Activated naive CD8-positive, alpha-beta T cell treated with anti-CD3 and anti-CD28 coated beads, Interleukin-2, amount 10 ng/mL, durations not matched to agents 7 days and 5 days (primary cell): ENCODE measurements at regions not wholly inside any gene's neighbourhood (a gene's known extent, or its start where the extent isn't known, plus 50 kb on each side); places are given as distances from the start of the nearest gene placed in this dataset.
A peak's percentile ranks its signal among the peaks of the same experiment; 100 is the strongest.
"Not testable (repeated sequence)": the region's sequence is repeated elsewhere in the genome, so short reads cannot be mapped to it uniquely, and the experiment has no call there.

Experiments used
- ATAC-seq: fragments of 150-1000 bp; cut with Tn5 transposase; one replicate; pipeline ENCODE4 v1.10.0; 2021; ENCODE audit warnings: low read depth, moderate library complexity
- POLR2A ChIA-PET: fragments of 350-600 bp; sonication (Branson Sonifier 250); formaldehyde crosslinking; loops from one replicate; lab custom pipeline; 2021; ENCODE audit warnings: antibody characterized with exemption; lab: Charles Lee
- DNase-seq: peaks from one replicate; pipeline ENCODE4 v3.0.0; 2021
- H3K27ac Mint-ChIP-seq: one replicate; pipeline ENCODE4 v1.8.0; 2022; ENCODE audit warnings: mild to moderate bottlenecking, mixed read lengths
- H3K27me3 Mint-ChIP-seq: one replicate; pipeline ENCODE4 v1.8.0; 2022; ENCODE audit warnings: mild to moderate bottlenecking, moderate library complexity, mixed read lengths
- H3K36me3 Mint-ChIP-seq: one replicate; pipeline ENCODE4 v1.8.0; 2021; ENCODE audit warnings: mild to moderate bottlenecking, mixed read lengths
- H3K4me1 Mint-ChIP-seq: one replicate; pipeline ENCODE4 v1.8.0; 2021; ENCODE audit warnings: mixed read lengths
- H3K4me3 Mint-ChIP-seq: one replicate; pipeline ENCODE4 v1.8.0; 2022; ENCODE audit warnings: mild to moderate bottlenecking, moderate library complexity, mixed read lengths
- H3K9me3 Mint-ChIP-seq: one replicate; pipeline ENCODE4 v1.8.0; 2021; ENCODE audit warnings: mixed read lengths

DNA sequence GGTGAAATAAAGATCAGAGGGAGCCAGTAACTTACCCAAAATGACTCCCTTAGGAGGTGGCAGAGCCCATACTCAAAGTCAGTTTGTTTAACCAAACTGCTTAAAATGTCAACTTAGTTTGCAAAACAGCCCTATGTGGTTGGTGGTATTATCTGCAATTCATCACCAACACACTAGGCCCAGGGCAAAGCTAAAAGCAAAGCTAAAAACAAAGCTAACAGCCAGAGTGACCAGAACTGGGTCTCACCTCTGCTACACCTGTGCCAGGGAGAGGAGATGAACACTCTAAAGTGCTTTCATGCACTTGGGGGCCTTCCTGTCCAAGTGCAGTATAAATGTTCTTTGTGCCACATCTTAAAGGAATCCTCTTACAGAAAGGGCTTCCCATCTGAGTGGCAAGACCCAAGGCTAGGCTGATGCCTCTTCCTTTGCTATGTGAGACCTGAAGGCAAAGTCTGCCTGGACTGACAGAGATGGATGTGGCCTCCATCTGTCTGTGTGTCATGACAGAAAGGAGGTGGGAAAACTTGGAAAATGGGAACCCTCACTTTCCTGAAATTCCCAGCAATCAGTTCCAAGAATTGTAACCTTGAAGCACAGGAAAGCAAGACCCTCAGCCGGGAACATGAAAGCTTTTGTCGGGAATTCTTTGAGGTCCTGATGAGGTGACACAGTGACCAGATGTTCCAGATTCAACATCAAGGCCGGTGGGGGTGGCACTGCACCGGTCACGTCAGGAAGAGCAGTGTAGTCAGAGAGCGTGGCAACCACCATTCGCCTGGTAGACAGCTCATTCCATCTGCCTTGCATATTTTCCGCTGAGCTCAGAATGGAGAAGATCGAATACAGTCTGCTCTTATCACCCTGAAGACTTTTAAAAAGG, 214.3 kb upstream of the PLGLB2 start:
- ATAC-seq: peak; percentile 40
- H3K9me3 Mint-ChIP-seq, H3K36me3 Mint-ChIP-seq, POLR2A ChIA-PET, H3K27ac Mint-ChIP-seq, DNase-seq, H3K27me3 Mint-ChIP-seq, H3K4me1 Mint-ChIP-seq, H3K4me3 Mint-ChIP-seq: not testable (repeated sequence)

GRCh38 chr2:87534273-87534889, 213.5 kb upstream of the PLGLB2 start:
- POLR2A ChIA-PET, H3K4me1 Mint-ChIP-seq, H3K27ac Mint-ChIP-seq, H3K27me3 Mint-ChIP-seq, H3K9me3 Mint-ChIP-seq, DNase-seq, ATAC-seq, H3K36me3 Mint-ChIP-seq, H3K4me3 Mint-ChIP-seq: not testable (repeated sequence)

- ATAC-seq, POLR2A ChIA-PET, H3K36me3 Mint-ChIP-seq, H3K27me3 Mint-ChIP-seq, H3K4me3 Mint-ChIP-seq, H3K9me3 Mint-ChIP-seq, DNase-seq, H3K4me1 Mint-ChIP-seq, H3K27ac Mint-ChIP-seq: not testable (repeated sequence)
These were observed 211.5 kb upstream of the PLGLB2 start for GRCh38 chr2:87536427-87536826.

DNA sequence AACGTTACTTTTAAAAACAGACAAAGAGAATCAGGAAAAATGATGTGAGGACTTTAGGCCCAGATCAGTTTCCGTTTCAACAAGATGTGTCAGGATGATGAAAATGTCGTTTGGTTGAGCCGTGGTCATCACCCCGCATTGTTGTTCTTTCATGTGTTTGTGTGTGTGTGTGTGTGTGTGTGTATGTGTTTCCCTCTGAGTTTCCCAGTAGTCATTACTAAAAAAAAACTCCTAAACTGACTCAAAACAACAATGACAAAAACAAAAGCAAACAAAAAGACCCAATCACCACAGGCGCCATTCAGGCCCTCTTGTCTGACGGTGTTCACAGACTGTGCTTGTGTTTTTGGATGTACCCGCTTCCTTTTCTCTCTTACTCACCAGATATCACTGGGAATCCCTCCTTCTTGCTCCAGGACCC, 210.6 kb upstream of the PLGLB2 start:
- H3K36me3 Mint-ChIP-seq, H3K27me3 Mint-ChIP-seq, DNase-seq, POLR2A ChIA-PET, H3K4me1 Mint-ChIP-seq, ATAC-seq, H3K9me3 Mint-ChIP-seq: not testable (repeated sequence)
- peak overlapping the region; percentile 28 for H3K4me3 Mint-ChIP-seq
- H3K27ac Mint-ChIP-seq: peak overlapping the region; percentile 68

- H3K9me3 Mint-ChIP-seq, H3K27me3 Mint-ChIP-seq, H3K27ac Mint-ChIP-seq, DNase-seq, H3K4me3 Mint-ChIP-seq, POLR2A ChIA-PET, H3K36me3 Mint-ChIP-seq, H3K4me1 Mint-ChIP-seq: not testable (repeated sequence)
- ATAC-seq: peak; percentile 65
These were observed 209.6 kb upstream of the PLGLB2 start for GRCh38 chr2:87538268-87538667.

DNA sequence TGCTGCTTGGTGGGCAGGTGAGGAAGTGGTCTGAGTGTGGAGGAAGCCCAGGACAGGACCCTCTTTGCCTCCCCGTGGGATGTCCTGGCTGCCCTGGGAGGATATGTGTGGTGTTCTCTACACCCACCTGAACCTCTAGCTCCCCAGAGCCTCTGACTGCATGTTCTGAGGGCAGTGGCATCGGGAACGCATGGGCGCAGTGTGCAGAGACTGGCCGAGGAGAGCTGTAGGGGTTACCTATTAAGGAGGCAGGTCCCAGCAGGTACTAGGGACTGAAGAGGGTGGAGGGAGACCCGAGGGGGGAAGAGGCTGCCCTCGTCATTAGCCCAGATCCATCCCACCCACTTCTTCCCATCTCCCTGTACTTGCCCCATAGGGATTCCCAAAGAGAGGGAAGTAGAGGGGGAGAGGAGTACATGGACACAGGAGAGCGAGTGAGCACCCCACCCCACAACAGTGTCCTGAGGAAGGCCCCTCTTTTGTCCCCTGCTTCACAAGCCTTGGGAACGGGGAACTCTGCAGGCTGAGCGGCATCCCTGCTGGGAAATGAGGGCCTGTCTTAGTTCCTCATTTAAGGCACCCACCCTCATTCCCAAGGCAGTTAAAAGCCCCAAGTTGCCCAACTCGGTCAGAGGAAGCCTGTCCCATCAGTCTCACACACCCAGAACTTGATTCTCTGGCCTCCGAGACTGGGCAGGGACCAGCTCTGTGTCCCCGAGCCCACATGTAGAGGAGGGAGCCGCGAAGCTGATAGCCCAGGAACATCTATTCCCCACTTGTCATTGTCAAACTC, 208.5 kb upstream of the PLGLB2 start:
- H3K9me3 Mint-ChIP-seq, H3K4me3 Mint-ChIP-seq, H3K27me3 Mint-ChIP-seq, ATAC-seq, DNase-seq, H3K36me3 Mint-ChIP-seq, H3K27ac Mint-ChIP-seq, POLR2A ChIA-PET, H3K4me1 Mint-ChIP-seq: not testable (repeated sequence)

- H3K4me3 Mint-ChIP-seq, ATAC-seq, DNase-seq, H3K36me3 Mint-ChIP-seq, H3K27ac Mint-ChIP-seq, POLR2A ChIA-PET, H3K27me3 Mint-ChIP-seq, H3K9me3 Mint-ChIP-seq, H3K4me1 Mint-ChIP-seq: not testable (repeated sequence)
These were observed 207.6 kb upstream of the PLGLB2 start for GRCh38 chr2:87540242-87540641.

DNA sequence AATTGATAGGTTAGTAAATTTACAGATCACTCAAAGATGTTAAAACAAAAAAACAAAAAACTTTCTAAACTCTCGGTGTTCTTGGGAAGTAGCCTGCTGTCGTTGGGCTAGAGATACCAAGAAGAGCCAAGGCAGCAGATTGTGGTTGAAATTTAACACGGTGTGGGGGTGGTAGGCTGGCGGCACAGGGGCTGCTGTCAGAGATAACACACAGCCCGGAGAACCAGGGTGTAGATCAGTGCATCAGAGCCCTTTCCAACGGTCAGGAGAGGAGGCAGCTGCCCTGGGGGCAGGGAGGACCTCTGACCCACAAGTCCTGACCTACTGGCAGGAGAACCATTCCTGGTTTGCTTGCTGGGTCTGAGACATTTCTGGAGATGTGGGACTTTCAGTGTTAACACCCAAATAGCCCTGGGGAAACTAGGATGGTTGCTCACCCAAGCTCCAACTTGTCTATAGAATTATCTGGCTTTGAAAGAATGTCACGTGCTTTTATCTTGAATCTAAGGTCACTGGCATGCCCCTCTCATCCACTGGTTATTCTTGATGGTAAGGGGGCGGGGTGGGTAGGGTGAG, 205.2 kb upstream of the PLGLB2 start:
- H3K36me3 Mint-ChIP-seq, H3K9me3 Mint-ChIP-seq, H3K27me3 Mint-ChIP-seq, POLR2A ChIA-PET, DNase-seq, H3K4me1 Mint-ChIP-seq: not testable (repeated sequence)
- Mint-ChIP-seq H3K27ac (peak overlapping the region; percentile 88), H3K4me3 (peak overlapping the region; percentile 68)
- peak; percentile 71 for ATAC-seq

DNA sequence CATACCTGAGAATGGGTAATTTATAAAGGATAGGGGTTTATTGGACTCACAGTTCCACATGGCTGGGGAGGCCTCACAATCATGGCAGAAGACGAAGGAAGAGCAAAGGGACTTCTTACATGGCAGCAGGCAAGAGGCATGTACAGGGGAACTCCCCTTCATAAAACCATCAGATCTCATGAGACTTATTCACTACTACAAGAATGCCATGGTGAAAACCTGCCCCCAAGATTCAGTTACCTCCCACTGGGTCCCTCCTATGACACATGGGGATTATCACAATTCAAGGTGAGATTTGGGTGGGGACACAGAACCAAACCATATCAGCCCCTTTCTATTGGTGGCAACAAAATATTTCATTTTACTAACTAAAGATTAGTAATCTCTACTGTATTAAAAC, 204.1 kb upstream of the PLGLB2 start:
- H3K27ac Mint-ChIP-seq, H3K36me3 Mint-ChIP-seq, ATAC-seq, H3K9me3 Mint-ChIP-seq, POLR2A ChIA-PET, H3K27me3 Mint-ChIP-seq, DNase-seq, H3K4me3 Mint-ChIP-seq, H3K4me1 Mint-ChIP-seq: not testable (repeated sequence)

GRCh38 chr2:87547106-87547505, 200.8 kb upstream of the PLGLB2 start:
- H3K4me3 Mint-ChIP-seq, H3K9me3 Mint-ChIP-seq, H3K36me3 Mint-ChIP-seq, H3K4me1 Mint-ChIP-seq, DNase-seq, POLR2A ChIA-PET, H3K27ac Mint-ChIP-seq, ATAC-seq, H3K27me3 Mint-ChIP-seq: not testable (repeated sequence)

DNA sequence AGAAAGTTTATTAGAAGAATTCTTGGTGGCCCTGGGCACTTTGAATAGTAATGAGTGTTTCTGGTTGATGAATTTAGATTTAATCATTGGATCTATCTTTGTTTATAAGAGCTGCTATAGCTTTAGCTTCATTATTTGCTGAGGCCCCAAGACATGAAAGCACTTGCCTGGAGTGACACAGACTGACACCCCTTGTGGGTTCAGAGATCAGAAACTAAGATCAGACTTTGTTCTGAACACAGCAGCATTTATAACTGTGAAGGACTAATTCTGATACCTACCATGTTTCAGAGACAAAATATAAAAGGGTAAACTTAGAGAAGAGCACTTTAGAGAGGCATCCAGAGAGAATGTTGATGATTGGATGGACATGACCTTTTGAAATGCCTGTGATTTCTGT, 199.9 kb upstream of the PLGLB2 start:
- H3K36me3 Mint-ChIP-seq, H3K4me3 Mint-ChIP-seq, POLR2A ChIA-PET, H3K9me3 Mint-ChIP-seq, H3K4me1 Mint-ChIP-seq, DNase-seq, H3K27me3 Mint-ChIP-seq, H3K27ac Mint-ChIP-seq: not testable (repeated sequence)
- peak; percentile 71 for ATAC-seq

DNA sequence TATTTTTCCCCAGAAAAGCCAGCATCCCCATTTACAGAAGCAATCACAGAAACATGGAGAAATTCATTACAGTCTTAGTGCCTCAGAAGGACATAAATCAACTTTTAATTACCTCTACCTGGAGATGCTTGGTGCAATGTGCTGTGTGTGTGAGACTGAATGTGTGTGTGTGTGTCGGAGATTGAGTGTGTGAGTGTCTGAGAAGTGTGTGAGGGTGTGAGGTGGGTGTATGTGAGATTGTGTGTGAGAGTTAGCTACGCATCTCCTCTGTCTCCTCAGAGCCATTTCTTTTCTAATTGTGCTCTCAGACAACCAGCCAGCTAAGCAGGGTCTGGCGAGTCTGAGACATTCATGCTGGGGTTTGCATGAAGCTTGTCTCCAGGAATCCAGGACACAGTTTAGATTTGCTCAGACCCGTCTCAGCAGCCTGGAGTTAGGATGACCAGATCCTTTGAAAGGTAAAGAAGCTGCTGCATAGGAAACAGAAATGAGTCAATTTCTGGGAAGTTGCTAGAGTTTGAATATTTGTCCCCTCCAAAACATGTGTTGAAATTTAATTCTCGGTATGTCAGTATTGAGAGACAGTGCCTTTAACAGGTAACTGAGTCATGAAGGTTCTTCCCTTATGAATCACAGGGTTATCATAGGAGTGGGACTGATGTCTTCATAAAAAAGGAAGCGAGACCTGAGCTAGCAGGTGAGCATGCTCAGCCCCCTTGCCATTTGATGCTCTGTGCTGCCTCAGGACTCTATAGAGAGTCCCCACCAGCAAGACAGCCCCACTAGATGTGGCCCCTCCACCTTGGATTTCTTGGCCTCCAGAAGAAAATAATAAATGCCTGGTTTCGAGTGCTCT, 199.0 kb upstream of the PLGLB2 start:
- H3K27me3 Mint-ChIP-seq, H3K4me1 Mint-ChIP-seq, H3K36me3 Mint-ChIP-seq, H3K9me3 Mint-ChIP-seq, DNase-seq, POLR2A ChIA-PET: not testable (repeated sequence)
- H3K27ac Mint-ChIP-seq: peak overlapping the region; percentile 97
- H3K4me3 Mint-ChIP-seq: peak overlapping the region; percentile 73
- ATAC-seq: peak; percentile 53
